DMS53 treated with DMSO at 0.1 percent for 48 hours (cell line): ENCODE measurements at regions not wholly inside any gene's neighbourhood (a gene's known extent, or its start where the extent isn't known, plus 50 kb on each side); places are given as distances from the start of the nearest gene placed in this dataset.
"Not testable (repeated sequence)": the region's sequence is repeated elsewhere in the genome, so short reads cannot be mapped to it uniquely, and the experiment has no call there.

ENCODE experiments used
- DNase-seq: peaks from one replicate; lab custom pipeline; 2025; ENCODE audit not compliant: unreplicated experiment; lab: John Stamatoyannopoulos, UW

DNA sequence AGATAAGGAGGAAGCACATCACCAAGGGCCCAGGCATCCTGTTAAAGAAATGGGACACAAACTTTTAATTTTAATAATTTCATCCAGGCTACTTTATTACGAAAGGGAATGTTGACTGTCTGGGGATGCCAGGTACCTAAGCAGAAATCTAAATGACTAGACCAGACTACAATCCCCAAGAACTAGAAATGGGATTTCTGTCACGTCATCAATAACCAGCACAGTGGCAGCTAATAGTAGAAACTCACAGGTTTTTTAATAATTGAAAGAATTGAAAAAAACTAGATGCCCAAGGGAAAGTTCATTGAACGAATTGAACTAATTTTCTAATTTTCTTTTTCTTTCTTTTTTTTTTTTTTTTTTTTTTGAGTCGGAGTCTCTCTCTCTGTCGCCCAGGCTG is 789.3 kb downstream of the IGSF11 start:
- DNase-seq: no peak

DNA sequence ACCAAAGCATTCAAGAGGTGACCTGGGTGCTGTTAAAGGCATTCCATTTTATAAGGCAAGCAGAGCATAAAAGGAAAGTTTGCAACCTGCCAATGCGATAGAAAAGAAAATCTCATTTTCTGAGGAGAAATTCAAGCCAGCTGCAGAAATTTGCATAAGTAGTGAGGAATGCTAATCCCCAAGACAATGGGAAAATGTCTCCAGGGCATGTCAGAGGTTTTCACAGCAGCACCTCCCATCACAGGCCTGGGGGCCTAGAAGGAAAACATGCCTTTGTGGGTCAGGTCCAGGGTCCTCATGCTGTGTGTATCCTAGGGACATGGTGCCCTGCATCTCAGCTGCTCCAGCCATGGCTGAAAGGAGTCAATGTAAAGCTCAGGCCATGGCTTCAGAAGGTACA is 775.8 kb downstream of the IGSF11 start:
- DNase-seq: not testable (repeated sequence)

DNA sequence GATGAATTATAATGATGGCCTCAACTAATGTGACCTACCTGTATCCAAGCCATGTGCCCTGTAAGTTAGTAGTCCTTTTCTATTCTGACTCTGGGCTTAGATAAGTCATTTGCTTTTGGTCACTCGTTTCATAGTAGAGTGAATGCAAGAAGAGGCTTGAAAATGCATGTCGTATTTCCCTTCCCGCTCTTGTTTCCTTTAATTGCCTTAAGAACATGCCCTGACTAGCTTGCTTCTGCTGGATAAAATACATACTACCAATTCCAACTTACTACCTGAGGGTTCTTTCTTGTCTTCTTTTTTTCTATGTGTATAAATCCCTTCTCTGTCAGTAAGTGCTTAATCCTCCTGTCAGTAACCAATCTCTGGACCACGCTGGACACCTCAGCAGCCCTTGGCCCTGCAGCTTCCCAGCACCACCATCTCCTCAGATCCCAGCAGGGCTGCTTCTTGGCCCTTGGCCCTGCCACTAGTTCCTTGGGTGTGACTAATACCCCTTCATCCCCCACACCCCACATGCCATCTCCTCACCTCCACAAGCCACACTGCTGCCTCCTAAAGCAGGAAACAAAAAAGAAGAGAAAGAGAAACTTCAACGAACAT is 771.7 kb downstream of the IGSF11 start:
- no peak for DNase-seq

DNA sequence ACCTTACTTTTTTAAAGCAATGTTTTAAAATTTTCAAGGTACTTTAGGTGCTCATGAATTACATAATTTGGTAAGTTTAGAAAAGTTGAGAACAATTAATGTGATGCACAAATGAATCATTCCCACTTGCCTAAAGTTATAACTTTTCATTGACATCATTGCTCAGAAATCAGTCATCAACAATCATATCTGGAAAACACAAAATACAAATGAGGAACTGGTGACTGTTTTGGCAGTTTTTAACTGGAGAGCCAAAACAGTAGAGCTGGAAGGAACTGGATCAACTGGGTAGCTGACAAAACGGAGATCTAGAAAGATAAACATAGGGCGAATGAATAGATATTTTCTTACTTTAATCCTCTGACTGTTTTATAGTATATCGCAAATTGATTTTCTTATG is 767.1 kb downstream of the IGSF11 start:
- no peak for DNase-seq

DNA sequence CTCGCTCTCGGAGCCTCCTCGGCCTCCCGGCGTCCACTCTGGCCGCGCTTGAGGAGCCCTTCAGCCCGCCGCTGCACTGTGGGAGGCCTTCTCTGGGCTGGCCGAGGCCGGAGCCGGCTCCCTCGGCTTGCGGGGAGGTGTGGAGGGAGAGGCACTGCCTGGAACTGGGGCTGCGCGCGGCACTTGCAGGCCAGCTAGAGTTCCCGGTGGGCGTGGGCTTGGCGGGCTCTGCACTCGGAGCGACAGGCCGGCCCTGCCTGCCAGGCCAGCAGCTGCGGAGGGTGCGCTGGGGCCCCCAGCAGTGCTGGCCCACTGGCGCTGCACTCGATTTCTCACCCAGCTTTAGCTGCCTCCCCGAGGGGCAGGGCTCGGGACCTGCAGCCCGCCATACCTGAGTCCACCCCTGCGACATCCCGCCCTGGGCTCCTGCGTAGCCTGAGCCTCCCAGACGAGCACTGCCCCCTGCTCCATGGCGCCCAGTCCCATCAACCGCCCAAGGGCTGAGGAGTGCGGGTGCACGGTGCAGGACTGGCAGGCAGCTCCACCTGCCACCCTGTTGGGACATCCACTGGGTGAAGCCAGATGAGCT is 765.0 kb downstream of the IGSF11 start:
- DNase-seq: no peak

DNA sequence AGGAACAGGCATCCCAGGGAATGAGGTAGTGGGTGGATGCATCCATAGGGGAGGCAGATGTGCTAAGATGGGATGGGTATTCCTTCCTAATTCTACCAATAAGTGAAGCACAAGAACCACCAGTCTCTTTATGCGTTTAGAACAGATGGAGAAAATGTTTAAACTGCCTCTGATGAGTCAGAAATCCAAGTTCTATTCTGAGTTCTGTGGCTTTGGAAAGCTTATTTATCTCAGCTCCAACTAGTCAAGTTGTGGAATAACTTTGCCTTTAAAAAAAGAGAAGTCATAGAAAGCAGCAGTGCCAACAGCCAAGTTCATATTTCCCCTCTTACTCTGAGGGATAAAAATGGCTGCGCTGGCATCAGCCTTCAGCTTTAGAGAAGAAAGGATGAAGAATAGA is 761.7 kb downstream of the IGSF11 start:
- no peak for DNase-seq

DNA sequence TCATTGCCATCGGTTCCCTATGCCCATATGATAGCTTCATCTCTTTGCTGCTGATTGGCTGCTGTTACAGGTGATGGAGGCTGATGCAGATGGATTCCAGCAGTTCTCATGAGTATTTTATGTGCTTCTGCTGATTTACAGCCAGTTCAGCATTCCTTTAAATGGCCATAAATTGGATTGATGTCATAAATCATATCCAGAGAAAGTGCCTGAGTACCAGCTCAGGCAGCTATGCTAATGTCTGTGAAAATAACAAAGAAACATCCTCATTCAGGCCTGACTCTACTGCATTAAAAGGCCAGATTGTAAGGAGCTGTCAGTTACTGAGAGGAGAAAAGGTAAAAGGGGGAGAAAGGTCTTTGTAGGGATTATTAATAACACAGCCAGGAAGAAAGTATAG is 756.8 kb downstream of the IGSF11 start:
- DNase-seq: no peak

DNA sequence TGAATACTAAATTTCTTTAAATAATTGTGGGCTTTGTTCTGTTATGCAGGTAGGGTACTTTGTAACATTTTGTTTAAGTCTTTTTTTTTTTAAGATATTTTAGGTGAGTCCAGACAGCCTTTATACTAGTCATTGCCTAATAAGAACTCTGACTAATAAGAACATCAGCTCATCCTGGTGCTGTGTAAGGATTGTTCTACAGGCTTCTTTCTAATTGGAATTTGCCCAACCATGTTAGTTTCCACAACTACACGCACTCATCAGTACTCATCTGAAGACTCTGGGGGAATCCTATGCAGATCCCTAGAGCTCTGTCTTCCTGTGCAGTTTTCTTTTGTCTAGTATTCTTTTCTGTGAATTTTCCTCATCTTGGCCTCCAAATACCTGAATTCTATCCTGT is 741.8 kb downstream of the IGSF11 start:
- no peak for DNase-seq

DNA sequence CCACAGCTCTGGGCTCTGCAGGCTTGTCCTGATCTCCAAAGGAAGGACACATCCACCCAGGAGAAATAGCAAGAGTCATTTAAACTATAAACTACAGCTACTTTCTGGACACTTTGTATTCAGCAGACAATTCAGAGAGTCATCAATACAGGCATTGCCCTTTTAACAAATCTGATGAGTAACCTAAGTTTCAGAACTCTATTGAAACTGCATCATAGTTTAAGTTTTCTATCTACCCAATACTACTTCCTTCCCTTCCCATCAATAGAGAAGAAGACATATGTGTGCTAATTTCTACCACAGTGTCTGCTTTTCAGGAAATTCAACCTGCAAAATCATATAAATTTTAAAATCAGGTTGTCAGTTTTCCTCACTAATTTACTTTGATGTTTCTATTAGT is 736.5 kb downstream of the IGSF11 start:
- DNase-seq: no peak

DNA sequence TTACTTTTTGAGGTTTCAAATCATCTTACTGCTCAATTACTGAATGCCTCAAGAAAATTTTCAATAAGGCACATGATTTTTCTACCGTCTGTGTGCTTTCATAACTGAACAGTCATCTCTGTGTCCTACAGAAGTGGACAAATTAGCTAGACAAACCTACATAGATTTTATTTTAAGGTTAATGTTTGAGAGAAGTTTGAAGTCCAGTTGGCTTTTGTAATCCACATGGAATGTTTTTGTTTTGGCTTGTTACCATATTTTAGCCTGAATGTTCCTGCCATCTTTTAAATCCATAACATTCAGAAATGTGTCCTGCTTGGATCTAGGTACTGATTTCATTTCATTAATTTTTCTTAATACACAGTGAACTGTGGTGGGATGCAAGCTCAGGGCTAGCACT is 730.1 kb downstream of the IGSF11 start:
- DNase-seq: no peak

DNA sequence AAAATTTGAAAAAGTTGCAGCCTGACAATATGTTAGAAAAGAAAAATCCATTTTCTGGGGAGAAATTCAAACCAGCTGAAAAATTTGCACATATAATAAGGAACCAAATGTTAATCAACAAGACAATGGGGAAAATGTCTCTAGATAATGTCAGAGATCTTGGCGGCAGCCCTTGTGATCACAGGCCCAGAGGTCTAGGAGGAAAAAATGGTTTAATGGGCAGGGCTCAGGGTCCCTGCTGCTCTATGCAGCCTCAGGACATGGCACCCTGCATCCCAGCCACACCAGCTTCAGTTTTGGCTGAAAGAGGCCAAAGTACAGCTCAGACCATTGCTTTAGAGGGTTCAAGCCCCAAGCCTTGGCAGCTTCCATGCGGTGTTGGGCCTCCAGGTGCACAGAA is 701.9 kb downstream of the IGSF11 start:
- no peak for DNase-seq

DNA sequence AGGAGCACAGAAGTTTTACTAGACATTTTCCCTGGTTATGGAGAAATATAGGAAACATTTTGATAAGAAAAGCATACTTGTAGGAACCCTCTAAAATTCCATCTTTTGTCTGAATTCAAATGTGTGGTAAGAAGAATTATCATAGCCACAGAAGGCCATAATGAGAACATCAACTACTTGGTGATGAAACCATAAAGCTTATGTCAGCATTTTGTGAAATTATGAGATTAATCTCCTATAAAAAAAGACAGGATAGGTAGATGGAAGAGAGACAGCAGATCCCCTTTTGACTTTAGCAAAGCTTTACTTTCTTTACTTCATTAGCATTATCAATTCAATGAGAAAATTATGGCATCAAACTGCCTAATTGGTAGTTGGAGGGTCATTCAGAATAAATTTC is 697.0 kb downstream of the IGSF11 start:
- DNase-seq: no peak

DNA sequence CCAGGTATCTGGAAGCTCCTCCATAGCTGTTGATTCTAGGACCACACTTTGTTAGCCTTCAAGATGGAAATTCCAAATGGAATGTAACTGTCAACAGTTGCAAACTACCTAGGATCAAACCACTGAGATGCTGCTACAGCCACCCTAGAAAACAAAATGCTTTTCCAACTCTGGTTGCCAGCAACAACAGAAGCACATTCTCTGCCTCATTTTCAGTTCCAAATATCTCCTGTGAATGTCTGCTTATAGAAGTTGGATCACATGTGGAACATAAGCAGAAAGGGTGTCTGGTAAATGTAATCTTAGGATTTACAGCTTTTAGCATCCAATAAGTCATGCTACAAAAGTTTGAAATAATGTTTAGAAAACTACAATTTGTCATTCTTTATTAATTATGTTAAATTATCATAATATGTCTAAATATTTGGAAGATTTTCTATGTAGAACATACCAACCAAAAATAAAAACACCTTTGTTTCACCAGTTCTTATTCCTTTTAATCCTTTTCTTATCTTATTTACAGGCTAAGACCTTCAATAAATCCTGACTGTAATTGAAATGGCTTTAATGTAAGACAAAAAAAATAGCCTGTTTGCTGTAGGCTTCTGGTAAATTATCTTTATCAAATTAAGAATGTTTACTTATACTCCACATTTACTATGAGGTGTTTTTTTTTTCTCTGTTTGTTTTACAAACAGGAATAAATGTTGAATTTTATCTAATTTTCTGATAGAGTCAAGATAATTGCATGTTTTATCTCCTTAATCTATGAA is 687.1 kb downstream of the IGSF11 start:
- no peak for DNase-seq

DNA sequence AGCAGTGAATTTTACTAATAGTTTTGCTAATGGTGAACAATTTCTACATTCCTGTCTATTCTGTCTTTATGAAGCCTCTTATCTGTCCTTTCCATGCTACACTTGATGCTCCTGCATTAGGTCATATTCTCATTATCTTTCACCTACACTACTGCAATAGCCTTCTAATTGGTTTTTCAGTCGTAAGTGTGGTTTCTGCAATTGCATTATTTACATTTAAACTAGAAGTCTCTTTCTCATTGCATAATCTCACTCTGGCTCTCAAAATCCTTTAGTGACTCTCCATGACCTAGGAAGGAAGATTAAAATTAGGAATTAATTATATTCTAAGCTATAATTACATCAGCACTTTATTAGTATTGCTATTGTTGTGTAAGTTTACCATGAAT is 686.5 kb downstream of the IGSF11 start:
- DNase-seq: no peak

DNA sequence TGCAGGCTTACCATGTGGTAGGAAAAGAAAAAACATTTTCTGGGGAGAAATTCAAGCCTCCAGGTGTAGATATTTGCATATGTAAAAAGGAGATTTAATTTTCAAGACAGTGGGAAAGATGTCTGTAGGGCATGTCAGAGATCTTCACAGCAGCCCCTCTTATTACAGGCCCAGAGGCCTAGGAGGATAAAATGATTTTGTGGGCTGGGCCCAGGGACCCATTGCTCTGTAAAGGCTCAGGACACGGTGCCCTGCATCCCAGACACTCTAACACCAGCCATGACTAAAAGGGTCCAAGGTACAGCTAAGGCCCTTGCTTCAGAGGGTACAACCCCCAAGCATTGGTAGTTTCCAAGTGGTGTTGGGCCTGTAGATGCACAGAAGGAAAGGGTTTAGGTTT is 680.1 kb downstream of the IGSF11 start:
- no peak for DNase-seq

DNA sequence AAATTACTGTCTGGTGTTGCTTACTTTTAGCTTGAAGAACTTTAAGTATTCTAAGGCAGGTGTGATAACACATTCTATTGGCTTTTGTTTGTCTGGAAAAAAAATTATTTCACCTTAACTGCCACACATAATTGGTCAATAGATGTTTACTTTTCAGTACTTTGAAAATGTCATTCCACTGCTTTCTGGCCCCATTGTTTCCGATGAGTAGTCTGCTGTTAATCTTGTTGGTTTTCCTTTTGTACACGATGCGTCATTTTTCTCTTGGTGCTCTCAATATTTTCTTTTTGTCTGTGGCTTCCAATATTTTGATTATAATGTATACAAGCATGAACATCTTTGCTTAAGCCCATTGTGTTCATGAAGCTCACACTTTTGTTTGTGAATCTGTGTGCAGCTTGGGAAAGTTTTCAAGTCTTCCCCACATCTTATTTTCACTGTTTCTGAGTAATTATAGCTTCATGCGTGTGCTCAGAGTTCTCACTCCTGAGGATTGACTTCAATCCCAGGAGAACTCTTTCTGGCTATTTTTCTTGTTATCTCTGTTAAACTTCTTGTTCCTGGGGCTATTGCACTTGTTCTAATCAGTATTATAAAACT is 664.7 kb downstream of the IGSF11 start:
- no peak for DNase-seq

DNA sequence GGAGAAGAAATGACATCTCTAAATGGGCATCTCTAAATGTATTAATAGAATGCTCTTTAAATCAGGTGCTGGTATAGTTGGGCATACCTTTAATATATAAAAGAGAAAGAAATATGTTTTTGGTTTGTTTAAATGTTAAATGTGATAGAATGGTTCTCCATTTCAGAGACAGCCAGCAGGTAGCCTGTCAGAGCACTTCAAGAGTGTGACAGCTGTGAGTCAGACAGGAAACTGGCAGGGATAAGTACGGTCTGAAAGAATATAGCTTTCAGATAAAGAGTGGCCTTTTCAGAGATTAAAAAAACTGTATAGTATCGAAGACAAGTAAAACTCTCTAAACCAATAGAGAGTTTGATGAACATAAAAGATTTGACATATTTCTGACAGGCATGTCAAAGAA is 654.1 kb downstream of the IGSF11 start:
- peak; percentile 64 for DNase-seq

DNA sequence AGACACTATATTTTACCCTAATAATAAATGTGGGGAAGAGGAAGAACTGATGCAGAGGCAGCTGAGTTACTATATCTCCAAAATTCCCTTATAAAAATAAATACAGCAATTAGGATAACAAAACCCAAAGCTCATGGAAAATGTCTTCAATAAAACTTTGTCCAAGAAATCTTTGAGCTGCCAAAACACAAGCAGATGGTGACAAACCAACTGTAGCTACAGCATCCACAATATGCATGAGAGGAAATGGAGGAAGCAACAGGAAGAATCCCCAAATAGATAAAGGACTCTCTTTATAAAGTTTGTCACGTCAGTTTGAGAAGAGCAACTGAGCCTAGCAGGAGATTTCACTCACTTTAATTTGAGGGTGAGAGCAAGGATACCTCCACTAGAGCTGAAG is 638.2 kb downstream of the IGSF11 start:
- no peak for DNase-seq

DNA sequence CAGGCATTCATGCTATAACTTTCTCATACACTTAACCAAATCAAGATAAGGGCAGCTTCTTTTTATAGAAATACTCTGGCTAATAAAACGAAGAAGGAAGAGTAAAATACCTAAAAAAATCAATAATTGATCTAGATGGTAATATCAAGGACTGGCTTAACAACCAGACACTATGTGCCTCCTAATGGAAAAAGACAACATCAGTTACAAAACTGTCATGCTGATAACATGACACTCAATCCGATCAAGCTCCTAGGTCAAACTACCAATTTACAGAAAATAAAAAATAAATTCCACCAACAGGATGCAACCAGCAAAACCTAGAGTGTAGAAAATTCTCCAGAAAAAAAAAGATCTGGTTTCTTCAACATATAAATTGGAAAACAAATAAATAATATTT is 634.6 kb downstream of the IGSF11 start:
- DNase-seq: no peak

DNA sequence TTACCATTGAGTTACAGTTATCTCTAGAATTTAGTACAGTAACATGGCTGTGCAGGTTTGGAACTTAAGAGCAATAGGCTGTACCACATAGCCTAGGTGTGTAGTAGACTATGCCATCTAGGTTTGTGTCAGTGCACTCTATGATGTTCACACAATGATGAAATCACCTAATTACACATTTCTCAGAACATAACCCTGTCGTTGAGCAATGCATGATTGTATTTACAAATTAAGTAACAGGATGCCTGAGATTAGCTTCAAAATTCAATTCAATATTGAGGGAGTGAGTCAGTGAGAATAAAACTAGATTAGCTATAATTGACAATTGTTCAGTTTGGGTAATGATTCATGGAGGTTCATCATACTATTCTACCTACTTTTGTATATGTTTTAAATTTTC is 633.8 kb downstream of the IGSF11 start:
- DNase-seq: no peak

DNA sequence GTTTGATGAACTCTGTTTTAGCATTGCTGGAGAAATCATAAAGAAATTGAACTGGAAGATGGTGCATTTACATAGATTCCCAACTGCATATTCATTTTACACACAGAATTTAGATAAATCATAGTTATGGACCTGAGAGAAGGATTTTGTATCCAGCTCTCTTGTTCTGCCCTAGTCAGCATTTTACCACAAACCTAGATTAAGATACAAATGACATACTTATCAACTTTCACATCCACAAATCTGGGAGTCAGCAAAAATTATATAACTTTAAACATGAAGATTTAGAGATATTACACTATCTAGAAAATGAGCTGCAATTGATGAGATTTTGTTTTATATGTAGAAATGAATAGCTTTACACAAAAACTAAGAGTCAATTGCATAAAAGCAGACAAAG is 632.8 kb downstream of the IGSF11 start:
- no peak for DNase-seq

DNA sequence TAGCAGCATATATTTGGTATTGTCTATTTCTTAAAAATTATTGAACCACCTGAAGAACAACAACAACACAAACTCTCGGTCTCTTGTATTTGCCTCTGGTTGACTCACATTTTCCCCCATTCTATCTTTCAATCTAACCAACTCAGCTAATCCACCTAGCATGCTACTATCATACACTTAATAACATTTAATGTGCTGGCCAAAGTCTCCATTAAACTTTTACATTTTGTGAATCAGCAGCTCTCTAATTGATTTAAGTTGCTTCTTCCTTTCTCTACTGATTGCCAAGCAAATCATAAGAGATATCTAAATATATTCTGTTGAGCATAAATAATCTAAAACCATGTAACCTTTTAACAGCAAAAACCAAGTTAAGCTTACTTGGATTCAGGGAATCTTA is 631.7 kb downstream of the IGSF11 start:
- DNase-seq: no peak
